HG03103 (cell line): ENCODE measurements at regions not wholly inside any gene's neighbourhood (a gene's known extent, or its start where the extent isn't known, plus 50 kb on each side); places are given as distances from the start of the nearest gene placed in this dataset.

Experiments used
- ATAC-seq: cut with Tn5 transposase; IDR thresholded peaks from one replicate; pipeline ENCODE4 v1.9.1; 2021; ENCODE audit warnings: low read depth; ENCODE audit not compliant: unreplicated experiment

DNA sequence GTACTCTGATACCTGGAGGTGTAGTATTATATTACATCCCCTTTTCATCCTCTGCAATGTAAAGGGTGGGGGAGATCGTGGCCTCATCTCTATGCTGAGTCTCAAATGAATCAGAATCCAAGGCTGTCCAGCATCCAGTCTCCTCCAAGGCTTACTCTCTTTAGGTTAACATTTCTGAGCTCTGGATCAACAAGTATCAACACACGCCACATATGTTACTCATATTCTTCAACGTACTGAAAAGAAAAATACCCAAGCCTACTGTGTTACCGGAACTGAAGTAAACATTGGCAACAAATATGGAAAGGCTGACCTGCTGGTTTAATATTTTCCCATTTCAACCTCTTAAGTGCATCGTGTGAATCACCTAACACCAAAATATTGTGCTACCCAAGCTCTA is 241.8 kb downstream of the GAS1 start:
- no peak for ATAC-seq

DNA sequence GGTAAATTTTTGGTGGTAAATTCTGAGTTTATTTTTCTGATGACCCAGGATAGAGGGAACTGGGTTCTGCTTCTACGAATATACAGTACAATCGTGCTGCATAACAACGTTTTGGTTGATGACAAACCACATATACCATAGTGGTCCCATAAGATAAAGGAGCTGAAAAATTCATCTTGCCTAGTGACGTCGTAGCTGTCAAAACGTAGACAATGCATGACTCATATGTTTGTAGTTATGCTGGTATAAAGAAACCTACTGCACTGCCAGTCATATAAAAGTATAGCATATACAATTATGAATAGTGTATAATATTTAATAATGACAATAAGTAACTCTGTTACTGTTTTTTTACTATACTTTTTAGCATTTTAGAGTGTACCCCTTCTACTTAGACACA is 244.0 kb downstream of the GAS1 start:
- no peak for ATAC-seq

DNA sequence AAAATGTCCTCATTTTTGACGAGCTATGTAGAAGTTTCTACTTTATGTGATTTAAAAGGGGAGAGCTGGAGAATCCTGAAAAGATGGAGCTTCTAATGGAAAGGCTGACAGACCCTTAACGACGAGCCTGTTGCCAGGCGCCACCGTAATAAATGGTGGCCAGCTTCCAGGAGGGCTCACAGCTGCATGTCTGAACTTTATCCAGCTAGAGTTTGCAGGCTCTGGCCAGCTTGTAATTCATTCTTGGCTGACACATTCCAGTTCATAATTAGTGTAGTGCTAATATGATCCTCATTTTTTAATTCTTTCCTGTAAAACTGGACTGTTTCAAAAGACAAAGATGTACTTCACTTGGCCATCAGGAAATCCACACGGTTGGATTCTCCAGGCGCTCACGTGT is 246.7 kb downstream of the GAS1 start:
- no peak for ATAC-seq

DNA sequence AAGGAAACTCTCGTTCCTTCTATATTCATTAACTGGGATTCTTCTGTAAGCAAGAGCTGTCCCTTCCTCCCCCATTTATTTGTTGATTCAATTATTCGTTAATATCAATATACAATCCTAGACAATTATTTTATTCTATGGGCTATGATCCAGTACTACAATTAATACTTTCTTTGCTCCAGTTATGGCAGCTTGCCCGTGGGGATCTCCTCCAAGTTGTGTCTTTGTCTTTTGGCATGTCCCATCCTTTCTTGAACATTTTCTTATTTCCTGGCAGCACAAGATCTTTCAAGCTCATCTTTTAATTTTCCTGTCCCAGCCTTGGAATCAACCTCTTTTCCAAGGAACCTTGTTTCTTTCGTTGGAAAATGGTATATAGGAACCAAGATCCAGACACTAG is 249.3 kb downstream of the GAS1 start:
- ATAC-seq = no peak

DNA sequence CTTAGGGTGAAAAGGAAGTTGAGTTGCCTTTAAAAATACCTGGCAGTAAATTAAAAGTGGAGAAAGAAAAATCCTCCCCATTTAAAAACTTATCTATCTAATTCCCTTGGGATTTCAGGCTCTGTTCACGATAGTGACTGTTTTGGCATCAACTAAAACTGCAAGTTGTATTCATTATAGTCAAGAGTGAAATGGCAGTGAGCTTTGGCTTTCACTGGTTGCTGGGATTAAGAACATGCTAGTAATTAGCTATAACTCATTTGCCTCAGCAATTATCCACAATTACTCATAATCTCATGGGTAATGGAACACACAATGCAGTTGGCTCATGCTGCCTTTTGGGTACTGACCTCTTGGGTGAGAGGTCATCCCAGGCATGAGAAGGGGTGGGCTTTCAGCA is 250.1 kb downstream of the GAS1 start:
- no peak for ATAC-seq

DNA sequence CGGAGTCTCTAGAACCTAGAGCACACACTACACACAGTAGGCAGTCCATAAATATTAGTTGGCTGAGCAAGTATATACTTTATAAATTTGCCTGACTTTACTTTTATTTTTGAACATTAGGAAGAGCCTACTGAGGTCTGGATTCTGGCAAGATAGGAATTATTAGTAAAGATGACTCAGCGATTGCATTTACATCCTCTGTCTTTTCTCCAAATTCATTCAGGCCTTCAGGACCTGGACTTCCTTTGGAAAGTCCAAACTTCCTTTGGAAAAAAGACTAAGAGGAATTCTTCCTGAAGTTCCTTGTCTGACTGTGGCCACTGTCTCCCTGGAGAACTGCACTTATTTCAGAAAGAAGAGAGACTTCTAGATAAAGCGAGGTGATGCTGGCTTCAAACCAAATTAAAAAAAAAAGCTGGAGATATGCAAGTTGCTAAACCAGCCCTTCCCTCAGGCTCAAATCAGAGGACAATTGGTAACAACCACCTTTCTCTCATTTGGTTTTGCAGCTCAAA is 251.3 kb downstream of the GAS1 start:
- no peak for ATAC-seq

DNA sequence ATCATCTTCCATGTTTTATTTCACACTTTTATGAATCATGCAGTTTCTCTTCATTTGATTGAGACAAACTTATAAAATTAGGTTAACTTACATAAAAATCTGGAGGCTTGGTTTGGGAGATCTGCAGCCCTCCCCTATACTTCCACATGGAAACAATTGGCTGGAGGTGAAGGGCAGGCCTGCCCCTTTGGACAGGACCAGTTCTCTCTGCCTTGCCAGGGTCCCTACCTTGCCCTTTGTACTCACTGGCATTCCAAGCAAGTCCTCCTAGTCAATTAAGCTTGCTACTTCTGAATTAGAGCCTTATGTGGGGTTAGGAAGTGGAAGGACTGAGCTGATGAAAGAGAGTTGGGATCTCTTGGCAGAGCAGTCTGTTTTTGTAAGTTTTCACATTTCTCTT is 257.3 kb downstream of the GAS1 start:
- ATAC-seq = no peak

DNA sequence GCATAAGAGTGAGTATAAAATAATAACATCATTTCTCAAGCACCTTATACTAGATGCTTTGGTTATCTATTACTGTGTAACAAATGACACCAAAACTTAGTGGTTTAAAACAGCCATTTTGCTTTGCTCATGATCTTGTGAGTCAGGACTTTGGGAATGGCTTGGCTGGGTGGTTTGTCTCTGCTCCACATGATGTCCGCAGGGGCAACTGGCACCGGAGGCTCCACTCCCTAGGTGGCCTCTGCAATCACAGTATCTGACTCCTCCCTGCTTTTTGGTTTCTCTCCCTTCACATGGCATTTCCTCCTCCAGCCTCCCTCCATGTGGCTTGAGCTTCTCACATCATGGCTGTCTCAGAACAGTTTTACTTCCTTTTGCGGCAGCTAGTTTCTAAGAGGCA is 259.5 kb downstream of the GAS1 start:
- no peak for ATAC-seq

DNA sequence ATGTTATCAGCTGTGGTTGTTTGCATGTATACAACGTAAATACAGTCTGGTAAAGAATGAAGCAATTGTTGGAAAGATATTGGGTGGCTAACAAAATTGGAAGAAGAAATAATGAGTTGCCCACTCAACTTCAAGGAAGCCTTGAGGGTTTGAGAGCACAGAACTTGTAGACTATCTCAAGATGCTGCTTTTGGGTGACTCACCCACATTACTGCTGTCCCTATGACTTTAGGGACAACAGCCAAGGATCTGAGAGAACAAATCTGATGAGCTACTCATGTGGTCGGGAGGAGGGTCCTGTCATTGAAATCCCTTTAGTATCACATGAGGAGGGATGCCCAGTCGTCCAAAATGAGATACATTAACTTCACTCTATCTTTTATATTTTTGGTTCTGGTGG is 261.8 kb downstream of the GAS1 start:
- ATAC-seq = no peak

DNA sequence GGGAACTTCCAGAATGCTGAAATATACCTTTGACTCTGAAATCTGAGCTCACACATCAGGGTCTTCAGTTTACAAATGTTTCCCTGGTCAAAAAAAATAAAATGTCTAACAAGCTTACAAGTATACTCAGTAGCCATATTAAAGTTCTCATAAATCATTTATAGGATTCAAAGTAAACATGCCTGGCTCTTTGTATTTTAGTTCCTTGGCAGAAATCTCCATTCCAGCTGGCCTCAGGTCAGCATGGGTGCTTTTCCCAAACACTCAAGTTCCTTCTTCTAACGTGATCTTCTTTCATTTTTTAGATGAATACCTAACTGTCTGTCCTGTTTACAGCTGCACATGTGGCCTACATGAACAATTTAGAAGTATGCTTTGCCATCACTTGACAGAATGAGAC is 263.2 kb downstream of the GAS1 start:
- ATAC-seq = no peak

DNA sequence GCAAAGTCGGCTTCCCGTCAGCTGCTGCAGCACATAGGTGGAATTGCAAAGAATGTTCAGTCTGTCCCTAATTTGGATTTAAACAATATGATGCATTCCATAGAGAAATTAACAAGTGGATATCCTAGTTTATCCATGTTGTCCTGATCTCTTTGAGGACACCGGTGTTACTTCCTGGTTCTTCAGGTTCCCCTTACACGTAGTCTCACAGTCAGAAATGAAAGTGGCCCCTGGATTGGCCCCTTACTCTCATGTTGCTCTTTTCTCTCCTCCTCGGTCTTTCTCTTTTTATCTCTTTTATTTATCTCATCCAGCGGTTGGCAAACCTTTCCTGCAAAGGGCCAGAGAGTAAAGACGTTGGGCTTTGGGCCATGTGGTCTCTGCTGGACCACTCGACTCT is 265.1 kb downstream of the GAS1 start:
- no peak for ATAC-seq

DNA sequence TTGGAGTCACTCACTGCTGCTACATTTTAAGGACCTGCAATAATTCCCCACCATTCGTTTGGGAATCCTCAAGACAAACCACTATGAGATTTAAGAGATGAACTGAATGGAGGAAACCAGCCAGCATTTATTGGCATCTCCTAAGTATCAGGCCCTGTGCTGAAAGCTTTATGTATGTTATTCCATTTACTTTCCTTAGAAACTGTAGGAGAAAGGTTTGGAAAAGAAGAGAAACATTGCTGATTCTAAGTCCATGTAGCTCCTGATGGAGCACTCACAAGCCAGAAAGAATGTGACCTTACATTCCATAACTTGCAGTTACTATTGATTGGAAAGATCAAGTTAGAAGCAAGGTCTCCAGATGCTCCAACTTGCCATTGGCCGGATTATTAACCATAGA is 267.4 kb downstream of the GAS1 start:
- ATAC-seq = no peak

DNA sequence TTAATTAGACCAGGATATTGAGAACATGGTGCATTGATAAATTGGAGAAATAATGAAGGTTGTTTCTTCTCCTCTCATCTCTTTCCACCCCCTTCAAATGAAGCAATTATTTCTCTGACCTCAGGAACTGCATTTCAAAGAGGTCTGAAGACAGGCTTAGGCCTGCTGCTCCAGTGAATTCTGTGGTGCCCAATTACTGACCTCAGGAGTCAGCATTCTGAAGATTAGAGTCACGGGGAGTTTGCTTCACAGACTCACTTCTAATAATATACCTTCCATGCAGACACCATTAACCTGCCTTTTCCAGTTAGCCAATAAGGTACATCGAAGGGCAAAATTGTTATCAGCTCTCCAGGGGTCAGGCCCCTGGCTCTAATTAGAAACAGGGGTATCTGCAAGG is 270.9 kb downstream of the GAS1 start:
- no peak for ATAC-seq

DNA sequence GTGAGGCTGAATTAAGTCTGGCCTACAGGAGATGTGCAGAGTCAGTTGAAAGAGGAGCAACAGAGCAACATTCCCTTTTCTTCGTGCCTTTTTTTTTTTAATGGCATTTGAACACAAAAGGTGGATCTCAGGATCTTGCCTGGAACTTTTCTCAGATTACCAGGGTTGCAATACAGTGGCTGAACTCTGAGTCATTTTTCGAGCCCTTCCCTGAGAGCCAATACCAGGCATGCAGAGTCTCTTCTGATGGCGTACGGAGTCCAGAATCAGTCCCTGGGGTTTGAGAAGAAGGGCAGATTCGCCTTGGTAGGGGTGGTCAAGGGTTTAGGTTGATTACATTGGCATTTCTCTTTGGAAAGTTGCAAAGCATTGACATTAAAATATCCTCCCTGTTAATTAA is 271.5 kb downstream of the GAS1 start:
- no peak for ATAC-seq

DNA sequence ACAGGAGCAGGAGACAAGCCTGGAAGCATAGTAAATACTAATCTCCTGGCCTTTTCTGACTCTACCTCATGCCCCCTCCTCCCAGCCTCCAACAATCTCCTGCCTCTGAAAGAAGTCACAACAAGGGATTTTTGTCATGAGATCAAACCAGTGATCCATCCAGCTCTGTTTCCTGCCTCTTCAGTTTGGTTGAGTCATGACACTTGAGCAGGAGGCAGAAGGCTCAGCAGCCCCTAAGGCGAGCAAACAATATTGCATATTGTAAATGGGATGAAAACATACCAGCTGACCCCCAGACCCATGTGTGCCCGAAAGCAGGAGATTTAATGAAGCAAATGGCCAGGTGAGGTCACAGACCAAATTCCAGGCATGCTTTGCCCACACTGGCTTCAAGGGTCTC is 272.8 kb downstream of the GAS1 start:
- ATAC-seq = no peak

DNA sequence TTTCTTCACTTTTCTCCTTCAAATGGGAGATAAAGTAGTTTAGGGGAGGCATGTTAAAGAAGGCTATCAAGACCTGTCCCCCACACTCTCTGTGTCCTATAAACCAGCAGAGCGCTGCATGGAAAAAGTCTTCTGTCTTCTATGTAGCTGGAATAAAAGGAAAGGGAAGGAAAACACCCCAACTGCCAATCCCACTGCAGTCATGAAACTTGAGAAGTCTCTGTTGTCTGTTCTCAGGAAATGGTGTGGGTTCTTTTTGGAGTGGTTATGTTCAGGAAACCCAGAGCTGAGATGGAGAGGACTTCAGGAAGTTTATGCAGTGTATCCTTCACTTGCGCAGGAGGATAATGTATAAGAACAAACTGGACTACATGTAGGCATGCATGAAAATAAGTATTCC is 274.3 kb downstream of the GAS1 start:
- no peak for ATAC-seq

DNA sequence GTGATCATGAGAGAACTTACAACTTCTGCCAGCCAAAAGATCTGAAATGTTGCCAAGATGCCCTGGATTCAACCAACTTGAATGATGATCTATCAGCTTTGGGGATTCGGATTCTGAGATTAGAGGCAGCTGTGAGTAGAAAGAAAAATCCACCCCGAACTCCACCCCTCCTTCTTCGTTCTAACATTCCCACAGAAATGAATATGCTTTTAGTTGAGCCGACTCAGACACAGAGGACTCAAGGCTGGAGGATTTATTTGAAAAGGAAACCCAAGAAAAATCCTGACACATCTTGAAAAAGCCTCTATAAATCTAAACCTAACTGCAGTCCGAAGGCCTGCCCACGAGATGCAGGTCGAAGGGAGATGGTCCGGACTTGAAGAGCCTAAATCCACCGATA is 275.0 kb downstream of the GAS1 start:
- ATAC-seq = no peak

DNA sequence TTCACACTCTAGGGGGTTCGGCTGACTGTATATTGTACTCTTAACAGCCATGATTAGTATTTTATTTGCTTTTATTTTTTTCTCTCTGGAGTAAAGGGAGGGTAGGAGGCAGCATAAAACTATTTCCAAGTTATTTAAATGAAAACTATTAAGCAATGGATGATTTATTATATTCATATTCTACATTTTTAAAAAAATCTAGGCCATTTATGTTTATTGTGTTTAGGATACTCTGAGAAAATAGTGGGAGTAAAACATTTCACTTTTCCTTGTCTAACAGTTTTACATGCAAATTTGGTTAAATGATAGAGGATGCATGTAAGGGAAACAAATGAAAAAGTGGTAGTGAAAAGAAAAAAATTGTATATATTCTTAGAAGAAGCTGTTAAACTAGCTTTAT is 276.3 kb downstream of the GAS1 start:
- no peak for ATAC-seq

DNA sequence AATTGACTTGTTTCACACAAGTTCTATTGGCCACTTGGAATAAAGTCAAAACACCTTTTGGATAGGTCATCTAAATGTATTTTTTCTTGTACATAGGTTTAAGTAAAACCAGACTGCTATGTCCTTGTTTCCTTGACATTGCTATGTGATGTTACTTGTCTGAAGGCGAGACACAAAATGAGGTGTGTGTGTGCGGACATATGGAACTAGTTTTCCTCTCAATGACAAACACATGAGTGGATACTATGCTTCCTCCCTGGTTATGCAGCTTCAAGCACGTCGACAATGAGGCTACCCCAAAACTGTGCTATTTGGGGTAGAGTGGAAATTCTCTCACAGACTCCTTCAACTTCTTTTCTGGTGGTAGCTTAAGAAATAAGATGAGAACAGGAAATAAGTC is 276.8 kb downstream of the GAS1 start:
- no peak for ATAC-seq

DNA sequence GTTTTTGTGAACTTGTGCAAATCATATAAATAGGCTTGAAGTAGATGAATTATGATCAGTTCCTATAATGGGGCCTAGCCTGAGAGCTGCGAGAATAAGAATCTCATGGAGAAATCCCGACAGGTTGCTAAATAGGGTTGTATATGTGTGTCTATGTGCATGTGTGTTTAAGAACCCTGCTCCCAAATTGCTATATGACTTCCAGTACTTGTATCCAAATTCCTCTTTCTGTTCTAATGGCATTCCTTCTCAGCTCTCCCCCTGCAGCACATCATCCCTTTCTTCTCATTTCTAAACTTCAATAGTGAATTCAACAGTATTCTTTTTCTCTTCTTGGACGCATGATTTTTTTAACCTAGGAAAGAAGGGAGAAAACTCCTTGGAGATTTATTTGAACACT is 277.2 kb downstream of the GAS1 start:
- ATAC-seq = no peak

DNA sequence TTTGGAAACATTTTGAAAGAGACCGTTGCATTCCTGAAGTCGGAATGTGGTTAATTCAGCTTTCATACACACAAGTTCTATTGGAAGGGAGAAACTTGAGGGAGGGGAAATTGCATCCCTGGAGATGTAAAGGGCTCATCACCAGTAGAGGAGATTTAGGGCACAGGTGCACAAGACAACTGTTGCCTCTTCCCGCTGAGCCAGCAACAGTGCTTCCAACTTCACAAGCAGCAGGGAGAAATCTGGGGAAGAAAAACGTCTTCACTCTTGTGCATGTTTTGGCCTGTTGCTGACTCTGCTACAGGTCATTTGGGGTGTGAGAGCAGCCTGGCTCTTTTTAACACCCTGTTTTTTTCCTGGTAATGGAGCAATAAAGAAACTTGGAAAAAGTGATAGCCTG is 277.9 kb downstream of the GAS1 start:
- no peak for ATAC-seq

DNA sequence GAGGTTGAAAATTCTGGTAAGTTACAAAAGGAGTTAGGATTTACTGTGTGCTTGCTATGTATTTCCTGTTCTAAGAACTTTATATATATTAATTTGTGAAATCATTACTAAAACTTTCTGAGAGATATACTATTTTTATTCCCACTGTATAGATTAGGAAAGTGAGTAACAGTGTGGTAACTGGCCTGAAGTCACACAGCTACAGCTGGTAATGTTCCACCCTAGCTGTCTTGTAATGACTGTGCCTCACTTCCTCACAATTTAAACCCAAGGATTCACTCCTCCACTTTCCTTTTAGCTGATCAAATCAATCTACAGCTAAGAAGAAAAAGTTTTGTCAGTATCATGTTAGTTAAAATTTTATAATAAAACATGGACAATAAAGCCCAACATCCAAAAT is 278.8 kb downstream of the GAS1 start:
- ATAC-seq = no peak

DNA sequence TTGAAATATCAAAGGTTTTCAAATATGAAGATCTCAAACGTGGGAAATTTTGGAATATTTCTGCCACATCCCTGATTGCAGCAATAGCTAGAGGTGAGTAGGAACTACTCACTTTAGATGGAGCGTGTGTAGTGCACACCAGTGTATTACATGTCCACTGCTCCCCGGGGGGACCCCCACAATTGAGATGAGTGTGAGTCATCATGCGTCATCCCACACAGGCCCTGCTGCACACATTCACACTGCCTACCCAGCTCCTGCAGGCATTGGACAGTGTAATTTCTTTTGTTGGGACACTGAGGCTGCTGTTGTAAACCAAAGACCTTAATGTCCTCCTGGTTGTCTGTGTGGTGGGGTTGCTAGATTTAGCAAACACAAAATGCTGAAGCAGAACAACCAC is 280.0 kb downstream of the GAS1 start:
- no peak for ATAC-seq

DNA sequence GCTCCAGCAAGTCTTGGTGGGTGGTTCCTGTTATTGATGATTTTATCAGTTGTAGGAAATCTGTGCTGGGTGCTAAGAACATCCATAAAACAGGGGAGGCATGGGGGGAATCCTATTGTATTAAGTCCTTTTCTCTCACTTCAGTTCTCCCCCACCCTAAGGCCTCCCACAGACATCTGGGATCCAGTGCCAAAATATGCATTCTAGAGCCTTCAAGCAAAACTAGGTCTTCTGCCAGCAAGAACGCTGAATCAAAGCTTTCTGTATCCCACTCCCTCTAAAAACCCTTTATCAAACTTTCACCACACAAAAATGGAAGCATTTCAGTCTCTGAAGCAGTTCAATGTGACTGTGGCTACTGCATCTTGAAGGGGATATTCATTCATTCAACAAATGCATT is 281.9 kb downstream of the GAS1 start:
- no peak for ATAC-seq
